GM12878 (cell line): ENCODE measurements at regions not wholly inside any gene's neighbourhood (a gene's known extent, or its start where the extent isn't known, plus 50 kb on each side); places are given as distances from the start of the nearest gene placed in this dataset.

Experiments used
- ATF2 ChIP-seq: IDR thresholded peaks from 2 replicates; pipeline ENCODE4 v1.6.1; 2012; ENCODE audit warnings: low read length, inconsistent platforms
- BMI1 ChIP-seq: fragments of 450-650 bp; IDR thresholded peaks from 2 replicates; pipeline ENCODE4 v1.6.1; 2016; ENCODE audit warnings: mild to moderate bottlenecking, moderate library complexity, borderline replicate concordance
- CBFB ChIP-seq: IDR thresholded peaks from 2 replicates; pipeline ENCODE4 v1.6.1; 2016; ENCODE audit warnings: antibody characterized with exemption, low read depth
- GATAD2B ChIP-seq: fragments of 450-650 bp; conservative IDR thresholded peaks from 2 replicates; pipeline ENCODE4 v1.6.1; 2017; ENCODE audit warnings: low read depth, mild to moderate bottlenecking, moderate library complexity
- HSF1 ChIP-seq: fragments of 150-350 bp; IDR thresholded peaks from 2 replicates; pipeline ENCODE4 v1.6.1; 2014; ENCODE audit warnings: mild to moderate bottlenecking, low read depth, low read length
- IRF3 ChIP-seq: fragments of 450-650 bp; IDR thresholded peaks from 2 replicates; pipeline ENCODE4 v1.6.1; 2014; ENCODE audit warnings: mild to moderate bottlenecking
- JUNB ChIP-seq: IDR thresholded peaks from 2 replicates; pipeline ENCODE4 v1.6.1; 2016; ENCODE audit warnings: antibody characterized with exemption, mild to moderate bottlenecking
- MEF2A ChIP-seq: IDR thresholded peaks from 2 replicates; pipeline ENCODE4 v1.6.1; 2011; ENCODE audit warnings: low read depth, mild to moderate bottlenecking, low read length, moderate library complexity; ENCODE audit not compliant: insufficient read depth
- MTA2 ChIP-seq: fragments of 450-650 bp; IDR thresholded peaks from 2 replicates; pipeline ENCODE4 v1.6.1; 2016; ENCODE audit warnings: low read depth, mild to moderate bottlenecking, moderate library complexity
- PAX5 ChIP-seq: IDR thresholded peaks from 2 replicates; pipeline ENCODE4 v1.6.1; 2011; ENCODE audit warnings: low read depth, low read length, borderline replicate concordance
- PKNOX1 ChIP-seq: fragments of 450-650 bp; IDR thresholded peaks from 2 replicates; pipeline ENCODE4 v1.6.1; 2016; ENCODE audit warnings: mild to moderate bottlenecking
- POLR2AphosphoS2 ChIP-seq: IDR thresholded peaks from 2 replicates; pipeline ENCODE4 v1.6.1; 2011; ENCODE audit warnings: low read depth, mild to moderate bottlenecking, low read length, improper control_type of control experiment, moderate library complexity
- RAD51 ChIP-seq: fragments of 450-650 bp; IDR thresholded peaks from 2 replicates; pipeline ENCODE4 v1.6.1; 2016; ENCODE audit warnings: moderate library complexity, mild to moderate bottlenecking, inconsistent platforms
- RB1 ChIP-seq: fragments of 450-650 bp; formaldehyde crosslinking; IDR thresholded peaks from 2 replicates; pipeline ENCODE4 v1.6.1; 2017; ENCODE audit warnings: mild to moderate bottlenecking, borderline replicate concordance
- RCOR1 ChIP-seq: conservative IDR thresholded peaks from 2 replicates; pipeline ENCODE4 v1.6.1; 2012; ENCODE audit warnings: low read depth, low read length, improper control_type of control experiment
- RUNX3 ChIP-seq: IDR thresholded peaks from 2 replicates; pipeline ENCODE4 v1.6.1; 2012; ENCODE audit warnings: low read length, inconsistent platforms
- SKIL ChIP-seq: fragments of 450-650 bp; IDR thresholded peaks from 2 replicates; pipeline ENCODE4 v1.6.1; 2017; ENCODE audit warnings: mild to moderate bottlenecking, low read depth, inconsistent platforms; ENCODE audit not compliant: poor library complexity, severe bottlenecking
- SMARCA5 ChIP-seq: fragments of 450-650 bp; IDR thresholded peaks from 2 replicates; pipeline ENCODE4 v1.6.1; 2017; ENCODE audit warnings: mild to moderate bottlenecking
- TCF3 ChIP-seq: IDR thresholded peaks from 2 replicates; pipeline ENCODE4 v1.6.1; 2012; ENCODE audit warnings: low read depth, mild to moderate bottlenecking, low read length, borderline replicate concordance; ENCODE audit not compliant: insufficient read depth
- ZBTB11 ChIP-seq: fragments of 450-650 bp; formaldehyde crosslinking; IDR thresholded peaks from 2 replicates; pipeline ENCODE4 v1.5.0; 2022; ENCODE audit warnings: mild to moderate bottlenecking, missing genetic modification characterization
- ZNF217 ChIP-seq: fragments of 450-650 bp; IDR thresholded peaks from 2 replicates; pipeline ENCODE4 v1.6.1; 2017; ENCODE audit warnings: antibody characterized with exemption, mild to moderate bottlenecking

GRCh38 chr9:99713838-99714306, 107.8 kb upstream of the NR4A3 start (continued):
- TF ChIP-seq ATF2 (no peak), MTA2 (peak; percentile 79), ZBTB11 (CRISPR knock-in tag) (no peak), RUNX3 (peak; percentile 57), PKNOX1 (no peak), HSF1 (no peak), TCF3 (no peak), PAX5 (no peak), RAD51 (no peak), SMARCA5 (no peak), POLR2AphosphoS2 (no peak), IRF3 (no peak), ZNF217 (peak; percentile 60; the same call in 1 of the 2 replicates), RB1 (no peak), MEF2A (no peak), RCOR1 (no peak), SKIL (peak; percentile 82), JUNB (peak; percentile 51), BMI1 (peak; percentile 43; the same call in 1 of the 2 replicates), GATAD2B (no peak), CBFB (0 out of 2 replicates have a peak, but pooled peaks have one; percentile 26)
